MV-4-11 (cell line): ENCODE measurements at regions not wholly inside any gene's neighbourhood (a gene's known extent, or its start where the extent isn't known, plus 50 kb on each side); places are given as distances from the start of the nearest gene placed in this dataset.

ENCODE experiments used
- DNase-seq: peaks from one replicate; lab custom pipeline; 2025; lab: John Stamatoyannopoulos, UW

DNA sequence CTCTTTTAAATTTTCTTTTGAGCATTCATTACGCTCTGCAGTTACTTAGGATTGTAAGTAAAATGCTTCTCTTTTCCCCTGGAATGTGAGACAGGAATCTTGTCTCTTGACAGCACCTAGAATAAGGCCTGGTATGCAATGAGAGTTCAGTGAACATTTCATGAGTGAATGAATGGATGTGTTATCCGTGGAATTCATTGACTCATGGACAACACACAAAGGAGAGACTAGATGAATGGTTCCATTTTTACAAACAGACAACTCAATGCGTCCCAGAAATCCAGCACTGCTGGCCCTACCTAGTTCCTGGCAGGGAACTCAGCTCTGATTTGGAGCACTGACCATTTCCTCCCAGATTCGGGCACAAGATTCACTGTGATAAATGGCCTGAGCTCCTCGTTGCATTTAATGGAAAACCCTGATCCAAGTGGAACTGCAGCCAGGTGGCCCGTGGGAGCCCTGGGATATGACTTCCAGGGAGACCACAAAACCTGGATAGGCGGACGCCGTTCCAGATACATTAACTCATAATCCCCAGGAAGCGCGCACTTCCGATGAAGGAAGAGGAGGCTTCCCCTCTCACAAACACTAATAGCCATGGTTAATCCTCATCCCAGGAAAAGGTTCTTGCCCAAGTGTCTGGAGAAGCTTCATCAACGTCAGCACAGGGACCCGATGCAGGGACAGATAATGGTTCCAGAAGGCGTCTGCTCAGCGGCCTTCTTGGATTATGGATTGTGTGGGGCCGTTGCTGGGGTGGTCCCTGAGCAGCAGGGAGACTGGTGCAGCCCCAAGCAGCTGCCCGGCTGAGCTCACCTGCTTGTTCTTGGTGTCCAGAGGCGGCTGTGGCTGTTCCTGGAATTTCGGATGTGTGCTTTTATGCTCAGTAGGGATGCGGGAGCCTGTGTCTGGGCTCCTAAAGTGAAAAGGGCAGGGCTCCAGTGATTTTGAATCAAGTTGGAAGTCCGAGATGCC is 211.1 kb upstream of the TSHZ3 start:
- DNase-seq, result no peak

DNA sequence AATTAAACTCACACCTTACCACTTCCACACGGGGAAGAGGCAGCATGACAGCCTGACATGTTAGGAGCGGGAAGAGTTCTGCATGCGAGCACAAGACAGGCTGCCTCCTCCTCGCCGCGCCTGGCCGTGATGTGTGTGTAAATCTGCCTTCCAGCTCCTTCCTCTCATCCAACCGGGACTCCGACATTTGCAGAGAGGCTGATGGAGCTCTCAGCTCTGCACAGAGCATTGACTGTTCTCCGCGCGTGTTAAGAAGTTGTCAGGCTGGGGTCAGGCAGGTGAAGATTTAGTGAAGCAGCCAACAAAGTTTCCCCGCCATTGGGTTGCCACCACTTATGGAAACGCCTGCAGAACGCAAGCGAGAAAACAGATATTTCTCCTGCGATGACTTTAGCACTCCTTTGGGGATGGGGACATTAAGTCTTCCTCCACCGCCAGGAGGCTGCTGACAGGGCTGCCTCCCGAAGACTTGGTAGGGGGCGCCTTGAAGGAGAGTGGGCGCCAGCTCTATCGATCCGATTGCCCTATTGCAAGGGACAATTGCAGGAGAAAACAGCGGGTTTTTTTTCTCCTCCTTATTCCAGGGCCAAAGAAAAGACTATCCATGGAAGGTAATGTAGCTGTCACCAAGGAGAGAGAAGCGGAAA is 213.9 kb upstream of the TSHZ3 start:
- no peak for DNase-seq

- DNase-seq, result no peak
Measured at GRCh38 chr19:31567776-31568175, 218.5 kb upstream of the TSHZ3 start.

GRCh38 chr19:31568724-31569123 is 219.5 kb upstream of the TSHZ3 start:
- no peak for DNase-seq

DNA sequence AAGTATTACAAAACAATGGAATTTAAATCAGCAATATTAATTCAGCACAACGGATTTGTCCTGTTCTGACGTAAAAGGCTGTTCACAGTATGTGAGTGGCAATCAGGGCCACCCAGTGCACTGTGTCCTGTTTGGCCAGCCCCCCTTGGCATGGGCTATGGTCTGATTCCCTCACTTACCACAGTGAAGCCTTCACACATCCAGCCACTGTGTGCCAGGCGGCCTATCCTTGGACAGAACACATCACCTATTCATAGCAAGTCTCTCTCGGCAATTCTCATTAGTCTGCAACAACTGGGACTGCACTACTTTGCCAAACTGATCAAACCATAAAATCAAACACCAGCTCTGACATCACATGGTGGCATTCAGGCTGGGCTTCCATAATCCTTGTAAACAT is 221.5 kb upstream of the TSHZ3 start:
- DNase-seq, result no peak

GRCh38 chr19:31572102-31572975 is 223.1 kb upstream of the TSHZ3 start:
- no peak for DNase-seq

GRCh38 chr19:31572976-31573298 is 223.7 kb upstream of the TSHZ3 start:
- DNase-seq, result no peak

DNA sequence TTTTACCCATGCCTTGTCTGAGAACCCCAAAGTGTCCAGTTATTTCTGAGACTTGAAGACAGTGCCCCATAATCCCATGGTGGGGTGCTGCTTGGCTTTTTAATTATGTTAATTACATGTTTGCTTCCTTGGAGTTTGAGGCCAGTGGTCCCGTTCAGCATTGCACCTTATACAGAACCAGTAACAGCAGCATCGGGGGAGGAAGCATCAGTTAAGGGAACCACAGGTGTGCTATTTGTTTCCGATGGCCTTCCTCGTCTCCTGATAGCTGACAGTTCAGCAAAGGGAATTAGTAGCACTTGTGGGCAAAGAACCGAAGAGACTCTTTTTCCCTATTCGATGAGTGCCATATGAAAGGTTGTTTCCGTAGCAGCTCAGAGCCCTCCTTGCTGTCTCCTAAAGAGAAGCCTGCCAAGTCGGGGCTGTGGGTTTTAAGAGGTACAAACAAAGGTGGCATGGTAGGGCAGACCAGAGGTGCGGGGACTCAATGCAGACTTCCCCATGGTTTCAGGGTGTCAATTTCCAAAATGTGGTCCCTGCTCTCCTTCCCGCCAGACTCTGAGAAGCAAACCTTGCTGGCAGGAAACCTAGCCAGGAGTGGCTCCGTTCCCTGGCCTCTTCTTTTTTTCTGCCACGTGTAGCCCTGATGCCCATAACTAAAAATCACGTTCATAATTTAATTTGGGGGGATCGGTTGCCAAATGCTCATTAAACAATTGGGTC is 225.2 kb upstream of the TSHZ3 start:
- DNase-seq, result no peak

DNA sequence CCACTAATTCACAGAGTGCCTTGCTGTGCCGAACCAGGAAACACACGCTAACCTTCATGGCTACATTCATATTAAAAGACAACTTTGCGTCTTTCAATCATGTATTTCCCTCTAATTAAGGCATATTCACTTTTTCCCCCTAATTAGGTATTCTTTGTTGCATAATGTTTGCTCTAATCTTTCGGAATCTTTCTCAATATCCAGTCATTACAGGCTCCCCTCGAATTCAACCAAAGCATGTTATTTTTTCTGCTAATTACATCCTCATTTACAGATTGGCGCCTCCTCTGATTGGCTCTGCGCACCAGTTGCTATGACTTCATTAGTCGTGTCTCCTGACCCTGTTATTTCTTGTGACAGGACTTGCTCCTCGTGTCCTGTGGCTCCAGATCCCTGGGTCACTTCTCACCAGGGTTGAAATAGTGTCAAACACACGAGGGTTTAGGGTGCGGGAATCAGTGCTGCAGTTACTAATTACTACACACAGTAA is 226.7 kb upstream of the TSHZ3 start:
- no peak for DNase-seq

GRCh38 chr19:31578326-31578725 is 229.1 kb upstream of the TSHZ3 start:
- no peak for DNase-seq

DNA sequence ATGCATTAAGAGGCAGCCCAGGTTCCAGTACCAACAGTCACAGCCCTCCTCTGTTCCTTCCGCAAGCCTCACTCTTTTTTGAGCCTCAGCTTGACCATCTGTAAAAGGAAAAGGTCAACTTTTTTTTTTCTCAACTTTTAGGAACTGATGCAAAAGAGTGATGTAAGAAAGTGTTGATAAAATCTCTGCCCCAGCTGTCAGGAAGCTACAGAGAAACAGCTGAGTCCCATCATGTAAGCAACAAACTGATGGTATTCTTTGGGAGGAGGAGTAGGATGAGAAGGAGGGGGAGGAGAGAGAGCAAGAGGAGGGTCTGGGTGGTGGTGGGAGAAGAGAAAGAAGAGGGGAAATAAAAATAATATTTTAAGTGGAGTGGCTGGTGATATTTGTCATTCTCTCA is 233.9 kb upstream of the TSHZ3 start:
- DNase-seq, result no peak

- DNase-seq, result no peak
Measured at GRCh38 chr19:31586282-31586681, 237.0 kb upstream of the TSHZ3 start.

- DNase-seq, result no peak
Measured at GRCh38 chr19:31589109-31589508, 239.9 kb upstream of the TSHZ3 start.

DNA sequence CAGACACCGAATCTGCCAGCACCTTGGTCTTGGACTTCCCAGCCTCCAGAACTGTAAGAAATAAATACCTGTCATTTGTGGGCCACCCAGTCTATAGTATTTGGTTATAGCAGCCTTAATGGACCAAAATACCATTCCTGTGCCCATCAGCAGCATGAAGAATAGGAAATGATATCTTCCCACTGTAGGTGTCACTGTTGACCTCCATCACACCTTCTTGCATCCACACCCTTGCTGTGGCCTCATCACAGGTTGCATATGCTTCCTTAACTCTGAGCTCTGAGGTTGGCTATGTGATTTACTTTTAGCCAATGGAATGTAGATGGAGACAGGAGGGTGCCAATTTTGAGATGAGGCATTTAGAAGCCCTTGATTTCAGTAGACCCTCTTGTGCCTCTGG is 242.0 kb upstream of the TSHZ3 start:
- DNase-seq, result no peak

- DNase-seq, result no peak
Measured at GRCh38 chr19:31592456-31592855, 243.2 kb upstream of the TSHZ3 start.

- no peak for DNase-seq
Measured at GRCh38 chr19:31594701-31595100, 245.5 kb upstream of the TSHZ3 start.

GRCh38 chr19:31595521-31595920 is 246.3 kb upstream of the TSHZ3 start:
- no peak for DNase-seq

DNA sequence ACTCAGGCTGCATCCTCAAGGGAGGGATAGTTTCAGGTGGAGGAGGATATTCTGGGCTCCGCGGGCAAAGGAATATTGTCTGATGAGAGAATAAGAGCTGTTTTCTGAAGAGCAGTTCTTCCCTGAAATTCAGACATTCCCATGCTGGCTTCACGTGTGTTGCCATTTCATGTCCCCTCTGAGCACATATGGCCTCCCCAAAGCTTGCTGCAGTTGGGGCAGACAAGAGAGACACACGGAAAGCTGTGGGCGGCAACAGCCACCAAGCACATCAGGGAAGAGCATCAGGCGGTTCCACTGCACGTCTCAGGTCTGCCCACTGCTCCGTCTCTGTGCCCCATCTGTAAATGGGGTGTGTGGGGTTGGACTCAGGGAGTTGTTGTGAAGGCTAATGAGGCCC is 247.5 kb upstream of the TSHZ3 start:
- no peak for DNase-seq

DNA sequence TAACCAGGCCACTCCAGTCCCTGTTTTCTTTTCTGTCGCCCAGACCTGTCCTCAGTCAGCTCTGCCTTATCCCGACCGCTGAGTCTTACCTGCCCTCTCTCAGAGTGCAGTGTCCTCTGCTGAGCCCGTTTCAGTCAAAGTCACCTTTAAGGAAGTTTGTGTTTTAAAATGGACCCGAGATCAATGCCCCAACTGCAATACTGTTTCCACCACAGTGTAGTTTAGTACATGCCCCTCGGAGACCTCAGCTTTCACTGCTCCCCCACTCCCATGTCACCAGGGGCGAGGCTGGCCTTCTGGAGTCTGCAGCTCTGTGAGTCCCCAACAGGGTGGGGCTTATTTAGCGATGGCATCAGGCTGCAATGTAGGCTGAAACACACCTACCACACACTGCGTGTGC is 248.4 kb upstream of the TSHZ3 start:
- DNase-seq, result no peak

GRCh38 chr19:31598730-31599238 is 249.5 kb upstream of the TSHZ3 start:
- no peak for DNase-seq

DNA sequence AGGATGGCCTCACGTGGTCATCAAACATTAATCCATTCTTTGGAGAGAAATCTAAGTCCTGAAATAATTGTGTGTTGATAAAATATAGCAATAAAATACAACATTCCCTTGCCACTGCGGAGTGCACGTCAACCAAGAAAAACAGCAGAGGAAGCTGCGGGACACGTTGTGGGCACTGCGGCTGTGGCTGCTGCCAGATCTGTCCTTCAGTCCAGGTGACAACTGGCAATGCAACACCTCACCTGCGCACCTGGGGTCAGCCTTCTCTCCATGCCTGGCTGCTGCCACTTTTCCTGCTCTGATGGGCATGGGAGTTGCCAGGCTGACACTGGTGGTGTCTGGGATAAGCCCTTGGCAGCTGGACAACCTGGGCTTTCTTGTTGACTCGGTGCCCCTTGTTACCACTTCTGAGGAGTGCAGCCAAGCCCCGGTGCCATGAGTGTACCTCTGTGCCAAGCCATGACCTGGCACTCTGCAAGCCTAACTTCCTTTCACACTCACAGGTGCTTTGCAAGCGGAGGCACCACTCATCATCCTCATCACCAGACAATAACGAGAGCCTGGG is 251.6 kb upstream of the TSHZ3 start:
- no peak for DNase-seq
